Tibial nerve (tissue), 4 donors: ENCODE measurements at regions not wholly inside any gene's neighbourhood (a gene's known extent, or its start where the extent isn't known, plus 50 kb on each side); places are given as distances from the start of the nearest gene placed in this dataset.

Experiments used
- DNase-seq, 2 donors: peaks; one replicate each; pipeline ENCODE4 v3.0.0-alpha.2; 2019; ENCODE audit warnings: low spot score in 2 of 2
- H3K27ac ChIP-seq, 4 donors: fragments of 200-600 bp; sonication (generic) in 3 of 4; one replicate each; pipeline ENCODE4 v1.5.1; 2017 to 2019; ENCODE audit warnings: mild to moderate bottlenecking in 1 of 4
- H3K27me3 ChIP-seq, 2 donors: fragments of 200-600 bp; sonication (generic) in 1 of 2; one replicate each; pipeline versions ENCODE4 v1.5.1 to v1.6.0; 2017 to 2019
- H3K36me3 ChIP-seq, 3 donors: fragments of 200-600 bp; sonication (generic); one replicate each; pipeline ENCODE4 v1.5.1; 2018 to 2019
- H3K4me1 ChIP-seq, 4 donors: fragments of 200-600 bp; sonication (generic) in 3 of 4; one replicate each; pipeline ENCODE4 v1.5.1; 2017 to 2019
- H3K4me3 ChIP-seq, 4 donors: fragments of 200-600 bp; sonication (generic) in 3 of 4; one replicate each; pipeline ENCODE4 v1.5.1; 2017 to 2019; ENCODE audit warnings: mild to moderate bottlenecking in 1 of 4, moderate library complexity in 1 of 4
- H3K9me3 ChIP-seq, 4 donors: fragments of 200-600 bp; sonication (generic) in 3 of 4; one replicate each; pipeline ENCODE4 v1.5.1; 2017 to 2019
- CTCF ChIP-seq, 5 experiments: fragments of 200-600 bp in 3 of 5; fragments of 450-650 bp in 2 of 5; sonication (generic) in 3 of 5; IDR thresholded peaks; one replicate each; pipeline ENCODE4 v1.5.1; 2016 to 2019; ENCODE audit warnings: antibody characterized with exemption in 5 of 5, mild to moderate bottlenecking in 3 of 5, moderate library complexity in 2 of 5
- EP300 ChIP-seq, 2 donors: sonication (generic); formaldehyde crosslinking; IDR thresholded peaks; one replicate each; pipeline ENCODE4 v1.6.1; 2017; ENCODE audit warnings: antibody characterized with exemption in 2 of 2, mild to moderate bottlenecking in 1 of 2
- POLR2A ChIP-seq, 2 donors: fragments of 450-650 bp; IDR thresholded peaks; one replicate each; pipeline ENCODE4 v1.6.1; 2017; ENCODE audit warnings: antibody characterized with exemption in 2 of 2, mild to moderate bottlenecking in 2 of 2, moderate library complexity in 2 of 2
- WGBS, 2 donors: methylation state at CpG; one replicate each; pipeline ENCODE4 v1.1.5; 2018; 5-methylcytosine and 5-hydroxymethylcytosine counted together

- Histone ChIP-seq H3K36me3 (no peaks in the 10 kb centered on the region), H3K27me3 (no peaks in the 10 kb centered on the region), H3K4me3 (no peak overlapping the region), H3K9me3 (no peaks in the 10 kb centered on the region), H3K27ac (no peak overlapping the region), H3K4me1 (no peaks in the 10 kb centered on the region)
- TF ChIP-seq EP300 (IDR thresholded peaks at IDR 0.05), result no peak
- no peak for DNase-seq
These were observed 78.3 kb downstream of the RAMP3 start for GRCh38 chr7:45235905-45236304.

GRCh38 chr7:45236666-45237065 lies 79.1 kb downstream of the RAMP3 start:
- Histone ChIP-seq H3K9me3 (no peaks in the 10 kb centered on the region), H3K4me1 (no peaks in the 10 kb centered on the region), H3K4me3 (no peak overlapping the region), H3K36me3 (no peaks in the 10 kb centered on the region), H3K27me3 (no peaks in the 10 kb centered on the region), H3K27ac (no peak overlapping the region)
- TF ChIP-seq POLR2A (IDR thresholded peaks at IDR 0.05) (no peak), EP300 (IDR thresholded peaks at IDR 0.05) (no peak), CTCF (IDR thresholded peaks at IDR 0.05) (no peak)
- no peak for DNase-seq
- 20 to 33% methylated on average over 1 of the region's 1 CpG for WGBS, 2 donors

- no peak for DNase-seq
- WGBS, 2 donors, result 66 to 71% methylated on average over 13 of the region's 13 CpGs
These were observed 80.3 kb downstream of the RAMP3 start for GRCh38 chr7:45237788-45238461.

GRCh38 chr7:45238806-45239205 lies 81.2 kb downstream of the RAMP3 start:
- no peak for TF ChIP-seq CTCF (IDR thresholded peaks at IDR 0.05)
- no peak for TF ChIP-seq POLR2A (IDR thresholded peaks at IDR 0.05)
- no peak for TF ChIP-seq EP300 (IDR thresholded peaks at IDR 0.05)
- 75% methylated on average over 5 of the region's 5 CpGs for WGBS, 2 donors
- Histone ChIP-seq H3K4me1 (no peaks in the 10 kb centered on the region), H3K36me3 (no peaks in the 10 kb centered on the region), H3K9me3 (no peaks in the 10 kb centered on the region), H3K27ac (no peak overlapping the region), H3K4me3 (no peak overlapping the region), H3K27me3 (no peaks in the 10 kb centered on the region)
- no peak for DNase-seq

More at GRCh38 chr7:45237788-45238461, 80.3 kb downstream of the RAMP3 start:
- H3K36me3 ChIP-seq, result no peaks in the 10 kb centered on the region
- H3K27me3 ChIP-seq, result no peaks in the 10 kb centered on the region
- no peak for TF ChIP-seq EP300 (IDR thresholded peaks at IDR 0.05)
- no peak for TF ChIP-seq POLR2A (IDR thresholded peaks at IDR 0.05)
- no peak for TF ChIP-seq CTCF (IDR thresholded peaks at IDR 0.05)
- H3K4me3 ChIP-seq, result no peak overlapping the region
- no peaks in the 10 kb centered on the region for H3K9me3 ChIP-seq
- H3K27ac ChIP-seq, result no peak overlapping the region
- H3K4me1 ChIP-seq, result no peaks in the 10 kb centered on the region

GRCh38 chr7:45239486-45239885 lies 81.9 kb downstream of the RAMP3 start:
- H3K27me3 ChIP-seq, result no peaks in the 10 kb centered on the region
- no peak for DNase-seq
- H3K4me3 ChIP-seq, result no peak overlapping the region
- H3K27ac ChIP-seq, result no peak overlapping the region
- TF ChIP-seq CTCF (IDR thresholded peaks at IDR 0.05) (no peak), EP300 (IDR thresholded peaks at IDR 0.05) (no peak), POLR2A (IDR thresholded peaks at IDR 0.05) (no peak)
- no peaks in the 10 kb centered on the region for H3K9me3 ChIP-seq
- H3K36me3 ChIP-seq, result no peaks in the 10 kb centered on the region
- 56% methylated on average over 6 of the region's 6 CpGs for WGBS, 2 donors
- H3K4me1 ChIP-seq, result no peaks in the 10 kb centered on the region
